Fibroblast of skin of left quadriceps (primary cell): ENCODE measurements at regions not wholly inside any gene's neighbourhood (a gene's known extent, or its start where the extent isn't known, plus 50 kb on each side); places are given as distances from the start of the nearest gene placed in this dataset.

ENCODE experiments used
- DNase-seq, 2 experiments: peaks; one replicate each; pipeline ENCODE4 v3.0.0-alpha.2; 2013; ENCODE audit warnings: low read depth in 2 of 2

DNA sequence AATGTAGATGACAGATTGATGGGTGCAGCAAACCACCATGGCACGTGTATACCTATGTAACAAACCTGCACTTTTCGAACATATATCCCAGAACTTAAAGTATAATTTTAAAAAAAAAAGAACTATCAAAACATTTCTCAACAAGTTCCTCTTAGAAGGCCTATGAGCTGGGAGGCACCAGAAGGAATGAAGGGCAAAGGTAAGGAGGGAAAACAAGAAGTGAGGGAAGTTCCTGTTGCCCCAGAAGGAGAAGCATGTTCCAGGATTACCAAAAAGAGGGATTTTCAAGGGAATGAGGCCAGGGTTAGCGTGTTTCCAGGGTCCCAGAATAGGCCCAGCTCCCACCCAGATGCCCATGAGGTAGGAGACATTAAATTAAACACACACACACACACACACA, 361.0 kb downstream of the SETD4 start:
- DNase-seq, result no peak

DNA sequence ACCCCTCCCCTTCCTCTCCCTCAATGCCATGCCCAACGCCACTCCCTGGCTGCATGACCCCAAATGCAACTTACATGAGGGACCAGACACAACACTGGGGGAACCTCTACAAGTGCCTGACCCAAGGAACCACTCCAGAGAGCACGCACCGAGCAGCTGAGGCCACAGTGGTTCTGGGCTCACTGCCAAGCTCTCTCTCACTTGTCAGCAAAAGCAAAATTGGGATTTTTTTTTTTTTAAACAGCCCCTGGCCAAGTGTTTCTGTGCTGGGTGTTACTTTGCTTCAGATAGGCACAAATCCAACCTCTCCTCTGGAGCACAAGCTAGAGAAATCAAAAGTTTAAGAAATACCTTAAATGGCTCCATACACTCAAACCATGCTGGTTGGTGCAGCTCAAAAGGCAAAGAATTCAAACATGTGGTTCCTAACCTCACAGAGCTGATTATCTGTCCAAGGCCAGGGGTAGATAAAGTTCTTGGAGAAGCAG, 363.0 kb downstream of the SETD4 start:
- DNase-seq, result peak; percentile 16 to 20

DNA sequence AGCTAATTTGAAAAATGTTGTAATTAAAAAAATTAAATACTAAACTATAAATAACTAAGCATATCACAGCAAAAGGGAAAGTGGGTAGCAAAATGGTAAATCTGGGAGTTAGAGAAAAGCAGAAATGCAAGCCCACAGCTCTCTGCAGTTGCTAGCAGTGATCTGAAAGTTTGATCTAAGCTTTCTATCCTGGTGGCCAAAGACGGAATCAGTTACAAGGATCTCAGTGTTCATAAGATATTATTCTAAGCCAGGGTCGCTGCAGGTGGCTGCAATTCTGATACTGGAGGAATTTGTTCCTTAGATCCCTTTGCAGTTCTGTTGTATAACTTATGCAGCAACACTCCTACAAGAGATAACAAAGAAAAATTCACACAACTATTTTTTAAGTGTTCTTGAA, 363.7 kb downstream of the SETD4 start:
- DNase-seq, result no peak

DNA sequence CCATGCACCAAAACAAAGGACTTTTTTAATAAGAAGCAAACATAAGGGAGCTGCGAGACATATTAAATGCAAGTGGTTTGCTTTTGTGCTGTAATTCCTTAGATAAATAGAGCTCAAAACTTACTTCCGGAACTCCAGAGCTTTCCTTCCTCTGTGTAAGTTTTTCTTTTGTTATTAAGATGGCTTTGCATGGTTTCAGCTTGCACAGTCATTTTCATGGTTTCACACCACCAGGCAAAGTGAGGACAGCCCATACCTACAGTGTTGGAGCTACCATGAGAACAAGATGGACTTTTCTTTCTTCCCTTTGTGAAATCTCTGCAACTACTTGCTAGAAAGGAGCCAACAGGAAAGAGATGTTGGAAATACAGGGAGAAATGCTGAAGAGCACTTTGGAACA, 368.0 kb downstream of the SETD4 start:
- no peak for DNase-seq

DNA sequence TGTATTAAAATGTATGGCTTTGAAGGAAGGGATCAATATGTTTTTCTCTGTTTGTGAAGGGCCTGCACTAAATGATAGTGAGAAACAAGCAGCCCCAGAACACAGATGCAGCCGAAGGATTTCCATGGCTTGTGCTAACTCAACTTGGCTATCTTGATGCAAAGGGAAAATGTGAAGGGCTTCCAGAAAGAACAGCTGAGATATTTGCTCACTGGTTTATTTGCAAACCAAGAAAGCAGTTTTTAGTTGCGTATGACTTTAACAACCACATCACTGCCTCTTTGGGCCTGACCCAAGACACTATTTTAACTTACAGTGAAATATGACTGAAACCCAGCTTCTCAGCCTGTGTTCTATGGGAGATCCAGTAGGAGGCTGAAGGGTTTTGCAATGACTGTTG, 369.9 kb downstream of the SETD4 start:
- no peak for DNase-seq

DNA sequence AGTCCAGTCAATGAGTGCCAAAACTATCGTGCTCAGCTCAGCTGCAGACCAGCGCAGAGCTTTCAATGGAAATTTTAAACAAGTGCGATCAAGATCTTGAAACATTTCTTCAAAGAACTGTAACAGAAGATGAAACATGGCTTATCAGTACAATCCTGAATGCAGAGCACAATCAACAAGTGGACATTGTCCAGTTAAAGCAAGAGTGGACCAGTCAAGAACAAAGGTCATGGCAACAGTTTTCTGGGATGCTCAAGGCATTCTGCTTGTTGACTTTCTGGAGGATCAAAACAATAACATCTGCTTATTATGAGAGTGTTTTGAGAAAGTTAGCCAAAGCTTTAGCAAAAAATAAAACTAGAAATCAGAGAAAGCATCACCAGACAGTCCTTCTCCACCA, 374.2 kb downstream of the SETD4 start:
- no peak for DNase-seq

DNA sequence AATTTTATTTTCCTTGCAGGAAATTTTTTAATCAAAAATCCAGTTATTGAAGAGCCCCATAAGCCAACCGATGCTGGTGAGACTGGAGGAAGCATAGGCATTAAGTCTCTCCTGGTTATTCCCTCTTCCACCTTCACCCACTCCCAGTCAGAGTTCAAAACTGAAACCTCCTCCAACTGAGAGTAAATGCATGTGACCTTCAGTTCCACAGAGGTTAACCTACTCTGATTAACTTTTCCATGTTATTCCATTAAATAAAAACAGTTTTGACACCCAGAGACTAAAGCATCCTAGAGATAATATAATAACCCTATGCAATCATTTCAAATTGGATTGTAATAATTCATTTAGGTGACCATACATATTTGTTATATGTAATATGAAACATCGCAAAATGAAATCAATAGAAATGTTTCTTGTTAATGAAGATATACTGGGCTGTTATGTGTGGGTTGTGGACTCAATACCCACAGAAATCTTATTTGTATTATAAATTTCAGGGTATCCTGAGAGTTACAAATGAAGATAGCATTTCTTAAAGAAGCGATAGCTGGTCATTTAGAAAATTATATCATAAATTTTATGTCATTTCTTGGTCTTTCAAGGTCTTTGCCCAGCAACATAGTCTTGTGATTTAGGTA, 376.5 kb downstream of the SETD4 start:
- DNase-seq, result no peak

DNA sequence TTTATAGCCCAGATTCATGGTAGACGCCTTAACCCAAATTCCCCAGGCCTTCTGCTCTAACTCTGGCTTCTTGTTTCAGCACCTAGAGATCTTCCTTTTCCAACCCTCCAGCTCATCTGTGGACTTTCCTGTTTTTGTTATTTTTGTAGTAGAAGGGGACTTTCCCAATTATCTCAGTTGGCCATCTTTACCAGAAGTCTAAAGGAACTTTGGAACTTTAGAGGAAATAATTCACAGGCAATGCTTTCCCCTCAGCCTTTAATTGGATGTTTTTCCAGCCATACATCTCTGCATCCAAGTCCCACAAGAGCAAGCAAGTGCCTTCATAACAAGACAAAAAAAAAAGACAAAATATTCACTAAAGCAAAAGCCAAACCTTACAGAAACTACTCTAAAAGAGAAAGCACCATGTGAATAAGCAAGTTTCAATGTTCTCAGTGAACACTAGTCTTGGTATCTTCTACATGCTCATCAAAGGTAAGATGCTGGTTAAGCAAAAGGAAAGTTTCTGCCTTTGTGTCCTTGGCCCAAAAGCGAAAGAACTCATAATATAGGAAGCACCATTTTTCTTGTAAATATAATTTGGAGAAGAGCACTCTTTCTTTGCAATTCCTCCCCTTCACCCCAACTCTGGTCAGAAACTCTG, 377.3 kb downstream of the SETD4 start:
- no peak for DNase-seq

DNA sequence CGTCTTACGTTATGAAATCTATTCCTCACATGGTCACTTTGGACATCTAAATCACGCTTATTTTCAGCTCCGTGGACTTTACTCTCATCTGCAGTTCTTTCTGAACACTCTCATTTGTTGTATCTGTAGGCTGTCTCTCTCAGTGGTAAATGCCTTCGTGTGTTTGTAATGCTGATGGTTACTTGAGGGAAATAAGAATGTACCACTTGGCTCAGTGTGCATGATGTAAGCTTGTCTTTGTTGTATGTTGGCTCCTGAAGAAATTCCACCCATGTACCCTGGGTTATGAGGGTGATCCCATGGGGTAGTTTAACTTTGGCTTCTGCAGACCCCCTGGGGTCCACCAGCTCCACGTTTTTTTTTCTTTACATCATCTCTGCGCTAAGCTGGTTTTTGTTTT, 378.4 kb downstream of the SETD4 start:
- no peak for DNase-seq

DNA sequence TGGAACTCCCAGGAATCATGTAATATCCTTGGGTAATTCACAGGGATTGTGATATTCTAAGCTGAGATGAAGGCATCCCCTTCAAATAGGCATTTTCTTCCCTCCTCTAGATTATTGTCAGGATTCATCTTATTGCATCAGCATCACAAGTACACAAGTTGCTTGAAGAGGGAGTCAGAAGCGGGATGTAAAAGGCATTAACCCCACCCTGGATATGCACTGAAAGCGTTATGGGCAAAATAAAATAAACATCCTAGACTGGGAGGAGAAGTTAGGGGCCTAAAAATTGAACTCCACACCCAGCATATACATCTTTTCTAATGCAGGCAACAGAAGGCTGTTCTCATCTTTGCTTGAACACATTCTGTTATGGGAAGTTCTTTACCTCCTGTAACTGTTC, 381.2 kb downstream of the SETD4 start:
- no peak for DNase-seq

DNA sequence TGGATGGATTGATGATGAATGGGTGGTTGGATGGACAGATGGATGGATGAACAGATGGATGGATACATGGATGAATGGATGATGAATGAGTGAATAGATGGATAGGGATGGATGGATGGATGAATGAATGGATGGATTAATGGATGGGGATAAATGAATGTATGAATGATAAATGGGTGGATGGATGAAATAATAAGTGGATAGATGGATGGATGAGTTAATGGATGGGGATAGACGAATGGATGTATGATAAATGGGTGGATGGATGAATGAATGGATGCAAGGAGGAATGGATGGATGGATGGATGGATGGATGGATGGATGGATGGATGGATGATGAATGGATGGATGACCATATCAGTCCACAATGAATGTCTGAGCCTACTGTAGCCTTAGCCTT, 381.9 kb downstream of the SETD4 start:
- no peak for DNase-seq

DNA sequence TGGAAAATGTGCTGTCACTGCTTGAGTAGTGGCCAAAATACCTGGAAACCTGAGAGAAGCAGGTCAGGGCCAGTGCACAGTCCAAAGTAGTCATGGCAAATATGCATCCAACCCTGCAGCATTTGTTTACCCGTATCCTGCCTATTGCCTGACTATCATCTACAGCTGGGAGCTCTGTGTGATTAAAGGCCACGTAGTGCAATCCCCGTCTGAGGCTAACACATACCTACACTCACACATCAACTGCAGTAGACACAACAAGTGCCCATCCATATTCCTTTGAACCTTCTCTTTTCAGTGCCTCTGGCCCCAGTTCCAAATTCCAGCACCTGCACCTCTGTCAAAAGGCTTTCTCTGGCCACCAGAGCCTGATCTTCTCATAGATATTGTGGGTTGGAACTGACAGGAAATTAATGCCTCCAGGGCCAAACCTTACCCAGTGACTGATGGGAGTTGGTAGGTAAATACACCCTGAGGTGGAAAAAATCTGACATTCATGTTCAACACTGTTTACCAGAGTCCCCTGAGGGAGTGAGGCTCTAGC, 383.0 kb downstream of the SETD4 start:
- no peak for DNase-seq

DNA sequence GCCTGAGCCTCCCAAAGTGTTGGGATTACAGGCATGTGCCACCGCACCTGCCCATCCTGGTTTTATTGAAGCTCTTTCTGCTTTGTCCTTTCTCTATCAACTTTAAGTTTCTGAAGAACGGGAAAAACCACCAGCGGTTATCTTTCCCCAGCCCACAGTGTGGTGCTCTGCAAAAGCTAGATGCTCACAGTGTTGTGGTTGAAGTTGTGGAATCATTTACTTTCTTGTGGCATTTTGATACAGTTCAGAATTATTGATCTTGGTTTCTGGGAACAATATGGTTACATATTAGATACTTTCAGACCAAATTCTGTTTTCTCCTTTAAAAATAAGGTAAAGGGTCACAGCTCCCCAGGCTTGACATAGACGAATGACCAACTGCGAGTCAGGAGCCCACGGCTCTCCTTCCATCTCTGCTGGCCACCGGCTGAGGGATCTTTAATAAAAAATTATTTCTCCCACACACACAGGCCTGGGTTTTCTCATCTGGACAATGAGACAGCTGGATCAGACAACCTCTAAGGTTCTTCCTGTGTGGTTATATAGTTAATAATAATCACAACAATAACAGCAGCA, 385.3 kb downstream of the SETD4 start:
- DNase-seq, result no peak

DNA sequence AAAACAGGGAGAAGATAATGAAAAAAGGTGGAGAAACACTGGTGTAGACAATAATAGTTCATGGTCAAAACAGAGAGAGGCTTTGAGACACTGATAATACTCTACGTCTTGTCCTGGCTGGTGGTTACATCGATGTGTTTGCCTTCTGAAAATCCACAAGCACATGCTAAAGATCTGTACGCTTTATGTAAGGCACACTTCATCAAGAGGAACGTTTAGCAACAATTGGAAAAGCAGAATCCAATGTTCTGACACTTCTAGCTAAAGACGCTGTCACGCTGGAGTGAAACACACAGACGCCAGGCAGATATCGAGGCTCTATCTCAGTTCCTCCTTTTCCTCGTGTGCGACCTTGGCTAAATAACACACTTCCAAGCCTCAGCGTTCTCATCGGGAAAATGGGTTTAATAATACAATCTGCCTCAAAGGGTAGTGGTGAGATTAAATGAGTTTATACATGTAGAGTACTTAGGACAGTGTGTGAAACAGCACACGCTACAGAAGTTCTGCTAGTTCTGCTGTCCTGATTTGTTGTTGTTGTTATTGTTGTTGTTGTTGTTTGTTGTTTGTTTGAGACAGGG, 386.1 kb downstream of the SETD4 start:
- no peak for DNase-seq

DNA sequence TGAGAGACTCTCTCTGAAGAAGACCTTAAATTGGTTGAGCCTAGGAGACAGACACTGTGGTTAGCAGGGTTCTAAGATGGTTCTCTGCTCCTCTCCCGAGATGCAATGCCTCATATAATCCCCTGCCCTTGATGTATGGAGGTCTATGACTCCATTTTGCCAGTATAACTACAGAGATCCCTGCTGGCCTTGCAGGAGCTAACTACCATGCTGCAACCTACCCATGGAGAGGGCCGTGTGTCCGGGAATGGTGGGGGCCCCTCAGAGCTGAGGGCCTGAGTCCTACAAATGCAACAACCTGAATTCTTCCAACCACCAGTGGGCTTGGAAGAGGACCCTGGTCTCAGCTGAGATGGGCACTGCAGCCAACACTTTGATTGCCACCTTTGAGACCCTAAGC, 388.0 kb downstream of the SETD4 start:
- no peak for DNase-seq

DNA sequence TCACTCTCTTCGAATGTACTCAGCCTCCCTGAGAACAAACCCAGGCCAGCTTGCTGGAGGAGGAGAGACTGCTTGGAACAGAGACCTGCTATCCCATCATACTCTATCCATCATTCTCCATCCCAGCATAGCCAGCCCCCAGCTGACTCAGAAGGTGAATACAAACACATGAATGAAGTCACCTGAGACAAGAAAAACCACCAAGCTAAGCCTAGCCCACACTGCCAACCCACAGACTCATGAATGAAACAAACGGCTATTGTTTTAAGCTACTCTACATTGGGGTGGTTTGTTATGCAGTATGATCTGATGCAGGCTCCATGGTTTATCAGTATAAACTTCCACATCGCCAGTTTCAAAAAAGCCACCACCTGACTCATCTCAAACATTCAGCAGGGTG, 395.6 kb downstream of the SETD4 start:
- DNase-seq, result no peak

DNA sequence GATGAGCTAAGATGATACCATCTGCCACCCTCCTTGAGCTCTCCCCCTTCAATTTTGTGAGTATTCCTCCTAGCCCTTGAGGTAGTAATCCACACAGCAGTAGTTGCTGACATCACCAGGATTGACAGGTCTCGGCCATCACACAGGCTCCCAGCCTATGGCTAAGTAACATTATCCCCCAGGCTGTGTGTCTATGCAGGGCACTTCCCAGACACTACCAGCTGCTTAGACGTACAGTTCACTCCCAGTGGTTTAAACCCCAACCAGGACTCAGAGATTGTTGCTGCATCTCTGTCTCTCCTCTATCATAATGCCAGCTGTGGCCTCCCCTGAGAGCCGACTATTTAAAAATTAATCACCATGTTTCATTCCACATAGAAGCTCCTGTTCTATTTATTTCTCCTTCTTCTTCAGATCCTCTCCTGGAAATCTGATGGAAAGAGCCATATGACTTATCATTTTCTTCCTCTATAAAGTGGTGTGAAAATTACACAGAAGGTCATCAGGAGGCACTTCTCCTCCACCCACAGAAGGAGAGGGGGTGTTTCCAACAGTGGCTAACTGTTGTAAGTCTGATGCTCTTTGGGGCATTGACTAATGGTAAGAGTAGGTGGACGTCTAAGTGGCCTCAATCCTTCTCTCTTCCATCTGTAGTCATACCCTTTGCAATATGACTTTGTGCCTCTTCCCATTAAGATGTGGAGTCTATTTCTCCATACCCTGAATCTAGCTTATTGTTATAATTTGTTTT, 396.3 kb downstream of the SETD4 start:
- no peak for DNase-seq

DNA sequence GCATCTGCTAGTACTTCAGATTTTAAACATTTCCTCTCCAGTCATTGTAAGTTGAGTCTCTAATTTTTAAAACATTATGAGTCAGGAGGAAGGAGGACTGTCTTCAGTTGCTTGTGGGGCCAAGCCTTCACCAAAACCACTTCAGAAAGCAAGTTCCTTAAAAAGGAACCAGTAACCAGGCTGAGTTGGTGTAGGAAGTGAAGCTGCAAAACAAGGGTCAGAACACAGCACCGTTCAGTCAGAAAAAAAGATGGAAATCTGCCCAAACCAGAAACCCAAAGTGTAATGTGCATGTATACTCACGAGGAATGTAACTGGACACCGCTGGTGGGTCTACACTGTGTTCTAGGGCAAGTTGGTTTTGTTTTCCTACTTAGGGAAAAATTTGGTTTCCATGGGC, 402.1 kb downstream of the SETD4 start:
- peak; percentile 73 to 78 for DNase-seq

DNA sequence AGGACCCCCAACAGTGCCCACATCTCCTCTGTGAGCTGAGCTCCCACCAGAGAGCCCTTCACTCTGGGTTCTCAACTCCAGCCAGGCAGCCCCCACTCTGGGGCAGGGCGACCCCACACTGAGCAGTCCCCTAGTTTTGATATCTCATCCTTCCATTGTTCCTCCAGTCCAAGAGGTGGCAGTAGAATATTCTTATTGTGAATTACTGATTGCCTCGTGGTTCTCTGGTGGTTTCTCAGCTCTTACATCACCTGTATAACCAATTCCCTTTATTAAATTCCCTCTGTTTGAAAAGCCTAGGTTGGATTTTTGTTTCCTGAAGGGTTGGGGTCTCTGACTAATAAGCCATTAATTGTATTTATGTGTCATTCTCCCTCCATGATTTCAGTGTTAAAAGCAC, 407.5 kb downstream of the SETD4 start:
- no peak for DNase-seq

DNA sequence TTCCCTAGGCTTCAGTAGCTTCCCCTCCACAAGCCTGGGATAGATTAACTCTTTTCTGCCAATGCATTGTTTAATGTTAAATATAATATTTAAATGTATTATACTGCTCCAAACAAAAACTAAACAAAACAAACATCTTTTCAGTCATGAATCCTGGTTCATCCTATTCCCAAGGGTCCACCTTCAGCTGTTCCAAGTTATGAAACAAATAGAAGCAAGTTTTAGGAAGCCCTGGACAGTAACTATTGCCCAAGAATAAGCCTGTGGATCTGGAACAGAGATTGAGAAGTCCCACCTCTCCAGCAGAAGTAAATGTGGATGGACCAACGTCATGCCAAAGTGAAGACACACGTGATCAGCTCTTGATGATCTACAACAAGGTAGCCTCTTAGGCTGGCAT, 408.1 kb downstream of the SETD4 start:
- no peak for DNase-seq

DNA sequence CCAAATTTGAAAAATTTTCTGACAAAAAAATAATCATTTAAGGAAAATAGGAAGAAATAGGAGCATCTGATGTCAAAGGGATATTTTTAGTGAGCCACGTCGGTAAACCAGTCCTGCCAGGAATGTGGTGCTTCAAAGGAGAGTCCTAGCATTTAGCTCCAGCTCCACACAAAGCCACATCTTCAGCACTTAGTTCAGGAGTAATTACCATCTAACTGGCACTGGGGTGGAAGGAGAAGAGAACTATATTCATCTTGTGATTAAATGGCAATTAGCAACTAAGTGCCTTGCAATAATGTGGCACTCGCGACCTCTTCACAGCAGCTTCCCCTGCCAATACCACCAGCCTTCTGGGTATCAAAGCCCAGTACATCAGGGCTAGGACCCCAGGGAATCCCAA, 409.1 kb downstream of the SETD4 start:
- no peak for DNase-seq

DNA sequence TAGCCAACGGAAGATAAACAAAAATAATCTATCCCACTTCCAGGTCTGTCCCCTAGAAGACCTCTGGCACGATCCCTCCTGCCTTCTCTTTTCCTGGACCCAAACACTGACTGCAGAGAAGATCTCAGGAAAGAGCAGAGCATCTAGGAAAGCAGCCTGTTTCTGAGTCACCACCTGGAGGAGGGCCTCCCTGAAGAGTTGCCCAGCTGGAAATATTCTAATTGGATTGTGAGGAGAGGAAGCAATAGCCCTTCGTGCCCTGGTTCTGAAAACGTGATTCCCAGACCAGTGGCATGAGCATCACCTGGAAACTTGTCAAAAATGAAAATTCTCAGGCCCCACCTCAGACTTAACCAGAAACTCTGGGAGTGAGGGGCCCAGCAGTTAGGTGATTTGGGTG, 411.1 kb downstream of the SETD4 start:
- DNase-seq, result no peak
